NCI-H1092 treated with DMSO at 0.1 percent for 48 hours (cell line): ENCODE measurements at regions not wholly inside any gene's neighbourhood (a gene's known extent, or its start where the extent isn't known, plus 50 kb on each side); places are given as distances from the start of the nearest gene placed in this dataset.

Experiments used
- DNase-seq: peaks from one replicate; lab custom pipeline; 2025; lab: John Stamatoyannopoulos, UW

DNA sequence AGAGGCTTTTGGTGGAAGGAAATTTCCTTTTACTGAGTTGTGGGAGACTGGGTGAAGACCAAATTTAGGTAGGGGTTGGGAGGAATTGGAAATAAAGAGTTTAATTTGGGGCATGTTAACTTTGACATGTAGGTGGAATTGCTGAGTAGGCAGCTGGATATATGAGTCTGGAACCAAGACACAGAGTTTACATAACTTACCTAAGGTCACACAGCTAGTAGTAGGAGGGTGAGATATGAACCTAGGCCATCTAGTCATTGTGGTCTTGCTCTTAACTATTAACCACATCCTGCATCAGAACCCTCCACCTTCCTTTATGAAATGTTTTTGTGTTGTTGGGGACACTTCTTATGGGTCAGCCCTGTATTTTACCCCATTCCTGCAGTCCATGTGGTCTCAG lies 113.1 kb downstream of the ICOS start:
- no peak for DNase-seq

GRCh38 chr2:204050681-204051080 lies 114.1 kb downstream of the ICOS start:
- DNase-seq = no peak

DNA sequence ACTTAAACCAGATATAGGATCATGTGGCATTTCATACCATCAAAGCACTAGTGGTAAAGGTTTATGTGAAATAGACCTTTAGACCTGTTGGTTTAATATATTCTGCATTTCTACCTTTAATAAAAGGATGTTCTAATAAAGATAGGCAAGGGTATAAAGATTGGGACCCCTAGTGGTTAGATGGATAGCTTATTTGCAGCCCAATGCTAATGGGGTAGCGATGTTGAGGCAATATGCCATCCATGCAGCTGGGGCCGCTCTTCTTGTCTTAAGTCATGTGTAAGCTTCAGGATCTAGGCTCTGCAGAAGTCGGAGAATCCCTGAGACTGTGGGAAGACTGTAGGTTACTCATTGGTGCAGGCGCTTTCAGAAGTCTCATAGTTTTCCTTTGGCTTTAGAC lies 114.9 kb downstream of the ICOS start:
- DNase-seq = no peak

GRCh38 chr2:204051984-204052556 lies 115.5 kb downstream of the ICOS start:
- no peak for DNase-seq

- DNase-seq = no peak
Measured at GRCh38 chr2:204059016-204059415, 122.5 kb downstream of the ICOS start.

DNA sequence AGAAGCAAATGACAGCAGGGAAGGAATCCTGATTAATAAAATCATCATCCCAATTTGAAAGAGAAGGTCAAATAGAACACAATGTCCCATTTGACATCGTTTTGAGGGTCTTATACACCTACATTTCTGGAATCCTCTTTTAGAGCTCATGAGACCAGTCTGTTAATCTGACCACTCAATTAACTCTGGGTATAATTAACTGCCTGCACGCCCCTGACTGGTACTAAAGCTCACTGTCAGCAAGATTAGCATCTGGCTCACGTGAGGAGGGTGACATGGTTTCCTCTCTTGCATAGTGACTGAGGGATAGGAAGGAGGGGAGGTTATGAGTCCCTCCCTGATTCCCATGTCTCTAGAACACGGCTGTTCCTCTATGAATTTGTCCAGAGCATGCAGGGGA lies 124.3 kb downstream of the ICOS start:
- DNase-seq = no peak

GRCh38 chr2:204061241-204061640 lies 124.7 kb downstream of the ICOS start:
- DNase-seq = no peak

- no peak for DNase-seq
Measured at GRCh38 chr2:204064119-204064518, 127.6 kb downstream of the ICOS start.

DNA sequence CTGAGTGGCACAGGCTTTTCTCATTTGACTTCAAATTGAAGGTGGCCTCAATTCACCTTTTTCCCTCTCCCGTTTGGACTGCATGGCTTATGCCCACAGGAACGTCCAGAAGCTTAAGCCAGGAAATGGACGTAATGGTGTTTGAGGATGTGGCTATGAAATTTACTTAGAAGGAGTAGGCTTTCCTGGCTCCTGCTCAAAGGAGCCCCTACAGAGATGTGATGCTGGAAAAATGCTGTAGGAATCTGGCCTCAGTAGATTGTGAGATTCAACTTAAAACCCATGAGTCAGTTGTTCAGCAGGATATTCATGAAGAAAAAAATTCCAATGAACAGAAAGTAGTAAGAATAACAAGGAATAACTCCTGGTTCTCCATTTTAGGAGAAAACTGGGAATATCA lies 129.0 kb downstream of the ICOS start:
- DNase-seq = no peak

DNA sequence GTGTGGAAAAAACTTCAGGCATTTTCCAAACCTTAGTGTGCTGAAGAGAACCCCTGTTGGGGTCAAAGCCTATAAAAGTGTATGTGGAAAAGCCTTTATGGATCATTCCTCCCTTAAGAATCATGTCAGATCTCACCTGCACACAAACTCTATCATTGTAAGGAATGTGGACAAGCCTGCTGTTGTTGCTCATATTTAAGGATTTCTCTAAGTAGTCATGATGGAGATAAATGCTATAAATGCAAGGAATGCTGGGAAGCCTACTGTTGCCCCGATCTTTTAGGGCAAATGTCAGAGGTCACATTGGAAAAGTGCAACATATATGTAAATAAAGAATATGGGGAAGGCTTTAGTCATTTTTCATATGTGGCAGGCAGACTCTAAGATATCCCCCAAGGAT lies 129.5 kb downstream of the ICOS start:
- no peak for DNase-seq

- DNase-seq = no peak
Measured at GRCh38 chr2:204069804-204070203, 133.2 kb downstream of the ICOS start.

DNA sequence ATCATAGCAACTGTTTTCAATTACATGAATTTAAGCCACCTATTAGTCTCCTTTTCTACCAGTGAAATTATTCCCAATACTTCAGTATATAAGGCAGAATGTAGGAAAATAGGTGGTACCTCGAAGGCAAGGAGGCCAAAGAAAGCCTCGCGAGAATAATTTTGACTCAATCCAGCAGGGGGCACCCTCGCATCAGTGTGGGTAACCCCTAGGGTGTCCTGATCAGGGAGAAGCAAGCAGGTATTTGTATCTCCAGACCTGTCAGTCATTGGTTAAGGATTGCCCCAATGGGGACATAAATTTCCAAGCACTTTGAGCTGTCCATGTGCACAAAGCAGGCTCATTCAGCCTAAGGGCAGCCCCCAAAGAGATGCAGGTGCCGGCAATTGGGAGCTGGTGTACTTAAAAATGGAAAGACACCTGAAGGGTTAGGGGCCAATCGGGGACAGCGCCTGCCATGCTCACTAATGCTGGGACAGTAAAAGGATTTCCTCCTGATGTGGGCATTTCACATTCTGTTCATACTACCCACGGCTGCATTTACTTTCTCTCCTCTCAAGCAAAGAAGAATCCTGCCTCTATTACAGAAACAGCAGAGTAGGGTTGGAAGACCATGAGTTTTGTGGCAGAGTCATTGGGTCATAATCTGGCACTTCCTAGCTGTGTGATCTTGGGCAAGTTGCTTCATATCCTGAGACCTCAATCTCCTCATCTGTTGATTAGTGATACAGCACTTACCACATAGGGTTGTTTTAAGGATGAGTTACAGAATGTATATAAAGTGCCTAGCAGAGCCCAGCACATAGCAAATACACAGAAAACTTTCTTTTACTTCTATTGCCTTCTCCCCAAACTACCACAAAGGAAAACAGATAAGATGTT lies 136.1 kb downstream of the ICOS start:
- DNase-seq = no peak

- no peak for DNase-seq
Measured at GRCh38 chr2:204074456-204074855, 137.9 kb downstream of the ICOS start.

DNA sequence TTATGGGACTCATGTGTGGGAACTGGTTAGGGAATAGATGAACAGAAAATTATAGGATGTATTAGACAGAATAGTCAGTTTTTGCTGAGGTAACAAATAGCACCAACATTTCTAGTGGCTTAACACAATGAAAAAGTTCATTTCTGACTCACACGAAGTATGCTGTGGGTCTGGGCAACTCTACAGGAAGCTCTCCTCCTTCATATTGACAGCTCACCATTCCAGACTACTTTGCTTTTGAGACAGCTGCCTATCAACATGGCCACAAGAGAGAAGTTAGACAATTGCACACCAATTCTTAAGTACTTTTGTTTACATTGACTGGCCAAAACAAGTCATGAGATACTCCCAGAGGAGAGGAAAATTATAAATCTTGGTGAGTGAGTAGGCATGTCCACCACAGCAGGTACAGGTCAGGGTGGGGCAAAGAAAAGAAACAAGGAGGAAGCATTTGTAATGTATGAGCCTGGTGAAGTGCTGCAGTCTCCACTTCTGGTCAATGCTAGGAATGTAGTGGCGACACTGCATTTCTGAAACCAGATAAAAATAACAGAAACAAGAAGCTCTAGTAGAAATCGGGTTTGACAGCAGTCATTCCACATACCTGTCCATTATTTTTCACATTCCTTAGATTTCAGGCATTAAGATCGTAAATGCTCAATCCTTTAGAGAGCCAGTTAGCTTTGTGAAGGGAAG lies 141.6 kb downstream of the ICOS start:
- DNase-seq = no peak

- DNase-seq = no peak
Measured at GRCh38 chr2:204081487-204082425, 145.2 kb downstream of the ICOS start.

GRCh38 chr2:204086167-204086566 lies 149.6 kb downstream of the ICOS start:
- no peak for DNase-seq

DNA sequence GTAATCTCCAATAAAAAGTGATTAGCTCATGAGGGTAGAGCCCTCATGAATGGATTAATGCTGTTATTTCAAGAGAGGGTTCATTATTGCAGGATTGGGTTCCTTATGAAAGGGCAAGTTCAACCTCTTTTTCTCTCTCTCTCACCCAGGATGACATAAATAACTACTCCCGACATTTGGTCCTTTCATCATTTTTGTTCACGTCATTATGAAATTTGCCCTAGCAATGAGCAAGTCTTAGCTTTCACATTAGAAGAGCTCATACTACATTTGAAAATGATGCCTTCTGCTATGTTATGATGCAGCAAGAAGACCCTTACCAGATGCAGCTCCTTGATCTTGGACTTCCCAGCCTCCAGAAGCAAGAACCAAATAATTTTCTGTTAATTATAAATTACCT lies 152.5 kb downstream of the ICOS start:
- no peak for DNase-seq

DNA sequence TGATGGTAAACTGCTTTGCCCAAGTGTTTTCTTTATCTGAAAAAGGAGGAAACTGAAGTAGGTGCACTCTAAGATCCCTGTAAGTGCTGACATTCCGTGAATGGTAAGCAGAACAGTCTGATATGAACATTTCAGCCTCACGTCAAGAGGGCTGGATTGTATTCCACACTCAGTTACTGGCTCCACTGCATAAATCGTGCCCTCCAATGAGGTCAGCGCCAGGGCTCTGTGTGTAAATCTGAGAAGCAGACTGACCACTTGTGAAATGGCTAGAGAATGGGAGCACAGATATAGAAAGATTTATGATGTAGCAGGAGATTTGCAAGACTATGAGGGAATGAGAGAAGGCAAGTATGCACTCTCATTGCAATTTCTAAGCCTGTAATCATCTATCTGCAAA lies 153.0 kb downstream of the ICOS start:
- no peak for DNase-seq

DNA sequence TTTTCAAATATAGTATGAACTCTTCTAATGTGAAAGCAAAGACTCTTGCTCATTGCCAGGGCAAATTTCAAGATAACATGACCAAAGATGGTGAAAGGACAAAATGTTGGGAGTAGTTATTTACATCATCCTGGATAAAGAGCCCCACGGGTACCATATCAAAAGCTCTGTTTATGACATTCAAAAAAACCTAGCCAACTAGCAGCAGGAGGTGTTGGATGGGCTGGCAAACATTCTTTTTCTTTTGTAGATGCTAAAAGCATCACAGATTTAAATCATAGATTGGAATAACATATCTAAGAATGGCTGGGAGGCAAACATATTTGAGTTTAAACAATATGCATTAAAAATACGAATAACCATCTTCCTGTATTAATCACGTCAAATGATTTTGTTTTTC lies 153.5 kb downstream of the ICOS start:
- DNase-seq = no peak

DNA sequence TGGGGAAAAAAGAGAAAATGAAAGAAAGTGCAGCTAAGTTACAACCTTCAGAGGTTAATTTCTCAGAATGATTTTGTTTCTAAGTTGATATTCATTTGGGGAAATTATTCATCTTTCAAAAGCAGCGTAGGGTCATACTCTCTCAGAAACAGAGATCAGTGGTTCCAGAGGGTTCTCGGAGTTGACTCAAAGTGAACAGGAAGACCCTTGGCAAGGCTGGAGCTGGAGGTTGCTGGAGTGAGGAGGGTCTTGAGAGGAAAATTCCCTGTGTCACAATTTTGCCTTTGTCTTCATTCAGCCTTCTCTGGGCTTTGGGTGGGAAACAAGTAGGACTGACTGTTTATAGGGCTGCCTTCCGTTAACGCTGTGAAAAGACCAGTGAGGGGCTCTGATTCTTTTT lies 168.2 kb downstream of the ICOS start:
- no peak for DNase-seq

GRCh38 chr2:204108330-204108751 lies 171.8 kb downstream of the ICOS start:
- DNase-seq = peak; percentile 48

- DNase-seq = no peak
Measured at GRCh38 chr2:204108781-204109295, 172.3 kb downstream of the ICOS start.
